Thyroid gland (tissue), 4 donors: ENCODE measurements at regions not wholly inside any gene's neighbourhood (a gene's known extent, or its start where the extent isn't known, plus 50 kb on each side); places are given as distances from the start of the nearest gene placed in this dataset.

Experiments used
- CTCF ChIP-seq, 6 experiments: fragments of 200-600 bp in 3 of 6; fragments of 450-650 bp in 3 of 6; sonication (generic) in 3 of 6; IDR thresholded peaks; one replicate each; pipeline ENCODE4 v1.5.1; 2016 to 2019; ENCODE audit warnings: antibody characterized with exemption in 6 of 6, mild to moderate bottlenecking in 2 of 6, inconsistent platforms in 1 of 6, moderate library complexity in 1 of 6
- POLR2A ChIP-seq, 2 donors: fragments of 450-650 bp; IDR thresholded peaks; one replicate each; pipeline ENCODE4 v1.6.1; 2017; ENCODE audit warnings: antibody characterized with exemption in 2 of 2, mild to moderate bottlenecking in 2 of 2, moderate library complexity in 1 of 2

- no peak for TF ChIP-seq CTCF (IDR thresholded peaks at IDR 0.05)
- TF ChIP-seq POLR2A (IDR thresholded peaks at IDR 0.05), result no peak
Observed at GRCh38 chr17:34481779-34482178, 97.6 kb upstream of the TMEM132E start.
